Astrocyte (in vitro differentiated cells and primary cell): ENCODE measurements at regions not wholly inside any gene's neighbourhood (a gene's known extent, or its start where the extent isn't known, plus 50 kb on each side); places are given as distances from the start of the nearest gene placed in this dataset.

Experiments
- DNase-seq: peaks from one replicate; pipeline ENCODE4 v3.0.0-alpha.2; 2010; ENCODE audit warnings: low read depth
- FAIRE-seq: peaks from 2 replicates; lab custom pipeline; 2011; peaks lifted over from hg19 to GRCh38; lab: Jason Lieb, UNC
- H2AFZ ChIP-seq: 2 replicates; pipeline ENCODE4 v1.6.0; 2012; ENCODE audit warnings: low read depth, low read length, inconsistent platforms
- H3K27ac ChIP-seq: 2 replicates; pipeline ENCODE4 v1.5.1; 2011; ENCODE audit warnings: low read depth, low read length, inconsistent platforms
- H3K27me3 ChIP-seq: 2 replicates; pipeline ENCODE4 v1.6.0; 2011; ENCODE audit warnings: low read length, inconsistent platforms; ENCODE audit not compliant: insufficient read depth
- H3K36me3 ChIP-seq: 2 replicates; pipeline ENCODE4 v1.5.1; 2011; ENCODE audit warnings: low read length, inconsistent platforms; ENCODE audit not compliant: insufficient read depth
- H3K4me1 ChIP-seq: 2 replicates; pipeline ENCODE4 v1.5.1; 2011; ENCODE audit warnings: low read length, inconsistent platforms; ENCODE audit not compliant: insufficient read depth
- H3K4me2 ChIP-seq: 2 replicates; pipeline ENCODE4 v1.6.0; 2012; ENCODE audit warnings: low read length, inconsistent platforms
- H3K4me3 ChIP-seq: 2 replicates; pipeline ENCODE4 v1.5.1; 2011; ENCODE audit warnings: low read depth, mild to moderate bottlenecking, low read length, inconsistent platforms; ENCODE audit not compliant: insufficient read depth
- H3K79me2 ChIP-seq: 2 replicates; pipeline ENCODE4 v1.6.0; 2012; ENCODE audit warnings: mild to moderate bottlenecking, low read length, inconsistent platforms; ENCODE audit not compliant: insufficient read depth
- H3K9ac ChIP-seq: 2 replicates; pipeline ENCODE4 v1.6.0; 2012; ENCODE audit warnings: mild to moderate bottlenecking, low read length, inconsistent platforms
- H3K9me3 ChIP-seq: 2 replicates; pipeline ENCODE4 v1.5.1; 2012; ENCODE audit warnings: low read depth, mild to moderate bottlenecking, low read length, inconsistent platforms; ENCODE audit not compliant: insufficient read depth
- H4K20me1 ChIP-seq: 2 replicates; pipeline ENCODE4 v1.6.0; 2012; ENCODE audit warnings: low read length, inconsistent platforms; ENCODE audit not compliant: insufficient read depth
- H3K27ac Mint-ChIP-seq: one replicate; pipeline ENCODE4 v1.8.0; 2021; ENCODE audit warnings: mild to moderate bottlenecking, mixed read lengths; ENCODE audit not compliant: unreplicated experiment
- H3K27me3 Mint-ChIP-seq: one replicate; pipeline ENCODE4 v1.8.0; 2021; ENCODE audit warnings: low read depth, mixed read lengths; ENCODE audit not compliant: unreplicated experiment
- H3K36me3 Mint-ChIP-seq: one replicate; pipeline ENCODE4 v1.8.0; 2021; ENCODE audit warnings: low read depth, mixed read lengths; ENCODE audit not compliant: unreplicated experiment
- H3K4me1 Mint-ChIP-seq: one replicate; pipeline ENCODE4 v1.8.0; 2021; ENCODE audit warnings: low read depth, mixed read lengths; ENCODE audit not compliant: unreplicated experiment
- H3K4me3 Mint-ChIP-seq: one replicate; pipeline ENCODE4 v1.8.0; 2021; ENCODE audit warnings: mild to moderate bottlenecking, moderate library complexity, mixed read lengths; ENCODE audit not compliant: unreplicated experiment
- H3K9me3 Mint-ChIP-seq: one replicate; pipeline ENCODE4 v1.8.0; 2021; ENCODE audit warnings: mild to moderate bottlenecking, mixed read lengths; ENCODE audit not compliant: unreplicated experiment
- CTCF ChIP-seq: IDR thresholded peaks from 2 replicates; pipeline ENCODE4 v1.5.1; 2011; ENCODE audit warnings: low read depth, mild to moderate bottlenecking, inconsistent platforms, low read length, moderate library complexity; ENCODE audit not compliant: insufficient read depth
- EZH2 ChIP-seq: IDR thresholded peaks from 2 replicates; pipeline ENCODE4 v1.6.1; 2012; ENCODE audit warnings: mild to moderate bottlenecking, low read length, inconsistent platforms; ENCODE audit not compliant: insufficient read depth

- Histone ChIP-seq H3K4me3 (no peak overlapping the region), H3K4me1 (no peaks in the 10 kb centered on the region), H3K27me3 (no peaks in the 10 kb centered on the region), H2AFZ (no peak overlapping the region), H3K36me3 (no peaks in the 10 kb centered on the region), H3K4me2 (no peak overlapping the region), H3K79me2 (no peaks in the 10 kb centered on the region), H3K9ac (no peak overlapping the region), H3K27ac (no peak overlapping the region), H3K9me3 (no peaks in the 10 kb centered on the region), H4K20me1 (no peaks in the 10 kb centered on the region)
- Mint-ChIP-seq H3K4me3 (no peak overlapping the region), H3K9me3 (peaks cover 6% of the 10 kb centered on the region), H3K4me1 (no peaks in the 10 kb centered on the region), H3K27ac (no peak overlapping the region), H3K27me3 (no peaks in the 10 kb centered on the region), H3K36me3 (no peaks in the 10 kb centered on the region)
- DNase-seq (peak; percentile 28), FAIRE-seq (no peak)
- TF ChIP-seq EZH2, result no peak
- TF ChIP-seq CTCF, result no peak
These were observed 117.9 kb upstream of the NETO1 start for GRCh38 chr18:72985686-72986085.

GRCh38 chr18:72984290-72984689 is 116.5 kb upstream of the NETO1 start:
- Mint-ChIP-seq H3K27me3 (no peaks in the 10 kb centered on the region), H3K9me3 (peaks cover 6% of the 10 kb centered on the region), H3K4me3 (no peak overlapping the region), H3K36me3 (no peaks in the 10 kb centered on the region), H3K27ac (no peak overlapping the region), H3K4me1 (no peaks in the 10 kb centered on the region)
- Histone ChIP-seq H2AFZ (no peak overlapping the region), H3K79me2 (no peaks in the 10 kb centered on the region), H3K27ac (no peak overlapping the region), H3K4me1 (no peaks in the 10 kb centered on the region), H3K4me3 (no peak overlapping the region), H4K20me1 (no peaks in the 10 kb centered on the region), H3K4me2 (no peak overlapping the region), H3K9me3 (no peaks in the 10 kb centered on the region), H3K27me3 (no peaks in the 10 kb centered on the region), H3K9ac (no peak overlapping the region), H3K36me3 (no peaks in the 10 kb centered on the region)
- TF ChIP-seq EZH2, result no peak
- FAIRE-seq (no peak), DNase-seq (no peak)

GRCh38 chr18:72973841-72974240 is 106.1 kb upstream of the NETO1 start:
- Histone ChIP-seq H3K36me3 (no peaks in the 10 kb centered on the region), H3K27ac (no peak overlapping the region), H3K9me3 (no peaks in the 10 kb centered on the region), H3K4me1 (no peaks in the 10 kb centered on the region), H3K9ac (no peak overlapping the region), H4K20me1 (no peaks in the 10 kb centered on the region), H3K4me3 (no peak overlapping the region), H2AFZ (no peak overlapping the region), H3K79me2 (no peaks in the 10 kb centered on the region), H3K4me2 (no peak overlapping the region), H3K27me3 (no peaks in the 10 kb centered on the region)
- Mint-ChIP-seq H3K36me3 (no peaks in the 10 kb centered on the region), H3K27me3 (no peaks in the 10 kb centered on the region), H3K27ac (no peak overlapping the region), H3K9me3 (no peaks in the 10 kb centered on the region), H3K4me1 (no peaks in the 10 kb centered on the region), H3K4me3 (no peak overlapping the region)
- DNase-seq (no peak), FAIRE-seq (no peak)
- TF ChIP-seq EZH2, result no peak
- no peak for TF ChIP-seq CTCF
